ENCODE measurements at regions not wholly inside any gene's neighbourhood (a gene's known extent, or its start where the extent isn't known, plus 50 kb on each side); places are given as distances from the start of the nearest gene placed in this dataset.

DNA sequence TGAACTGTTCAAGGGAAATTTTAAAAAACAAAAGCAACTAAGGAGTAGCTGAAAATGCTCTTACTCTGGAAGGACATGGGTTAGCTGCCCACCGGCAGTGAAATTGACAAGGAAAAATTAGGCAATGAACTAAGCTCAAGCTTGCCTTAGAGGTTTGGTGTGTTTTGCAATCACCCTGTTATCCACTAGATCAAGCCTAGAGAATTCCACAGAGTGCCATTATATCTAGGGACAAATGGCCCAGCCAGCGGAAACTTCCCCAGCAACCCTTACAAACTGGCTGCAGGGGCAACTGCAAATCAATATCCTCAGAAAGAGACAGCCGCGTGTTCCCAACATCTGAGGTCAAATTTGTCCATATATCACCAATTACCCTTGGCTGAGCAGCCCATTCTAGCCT, 258.2 kb downstream of the SP3 start:
- no peak overlapping the region for H3K9ac ChIP-seq (replicated peaks in 1 of 4; ENCODE audit: extremely low read depth in 1 of 4, low read depth in 3 of 4, low read length in 3 of 4)
- H3K23ac ChIP-seq (ENCODE audit: insufficient read length) = no peak overlapping the region
- H2AFZ ChIP-seq (ENCODE audit: low read length) = no peak overlapping the region
- H3K79me1 ChIP-seq (ENCODE audit: low read depth, low read length) = no peaks in the 10 kb centered on the region
- no peaks in the 10 kb centered on the region for H3K36me3 ChIP-seq (ENCODE audit: control insufficient read depth in 2 of 4, insufficient read depth in 4 of 4, low read length in 3 of 4)
- CTCF ChIA-PET (ENCODE audit: partially characterized antibody) = interaction anchor here (1.3 kb wide), 1 partner anchor 167 kb away, joined by 3 read pairs; no protein-coding TSS in a partner anchor
- H4K8ac ChIP-seq (ENCODE audit: extremely low read depth, insufficient read depth, low read length) = no peak overlapping the region
- WGBS, 2 experiments (ENCODE audit: extremely low coverage in 1 of 2, insufficient coverage in 1 of 2, insufficient read length in 1 of 2, insufficient replicate concordance in 2 of 2, low coverage in 1 of 2, low lambda C conversion rate in 2 of 2, missing lambda C conversion rate in 1 of 2) = 96% methylated on average over 4 of the region's 4 CpGs; no CpG with 5 or more reads in 1 of the 2 experiments
- peaks cover 0 to 2% (median 0%) of the 10 kb centered on the region in 4 experiments; a peak in 1 of 7 replicates for H3K4me1 ChIP-seq (replicated peaks in 1 of 4; ENCODE audit: control insufficient read depth in 3 of 4, insufficient read depth in 4 of 4, low read length in 3 of 4)
- no peaks in the 10 kb centered on the region for H3K27me3 ChIP-seq (replicated peaks in 1 of 4; ENCODE audit: control insufficient read depth in 3 of 4, extremely low read depth in 1 of 4, insufficient read depth in 3 of 4, low read length in 3 of 4)
- H2BK15ac ChIP-seq (ENCODE audit: low read length) = no peak overlapping the region
- H3K4me3 ChIP-seq (ENCODE audit: extremely low read depth in 1 of 4, insufficient read depth in 2 of 4, low read depth in 3 of 4, low read length in 4 of 4) = no peak overlapping the region
- H3K18ac ChIP-seq (ENCODE audit: extremely low read depth, low read length) = no peak overlapping the region
- H2BK12ac ChIP-seq (ENCODE audit: low read depth, low read length) = no peak overlapping the region
- H4K91ac ChIP-seq (replicated peaks; ENCODE audit: insufficient read length, low read length) = no peak overlapping the region
- FAIRE-seq (no peak), DNase-seq (ENCODE audit: low read depth in 1 of 2, low spot score in 2 of 2) (no peak)
- no peaks in the 10 kb centered on the region for H3K79me2 ChIP-seq (ENCODE audit: control insufficient read depth in 1 of 2, insufficient read depth in 2 of 2, low read length in 2 of 2)
- H3K23me2 ChIP-seq (ENCODE audit: low read depth, low read length) = no peaks in the 10 kb centered on the region
- H3K56ac ChIP-seq (replicated peaks; ENCODE audit: insufficient read length, low read depth, low read length) = no peak overlapping the region
- H2BK5ac ChIP-seq (ENCODE audit: low read depth, low read length) = no peak overlapping the region
- TF ChIP-seq JUND (IDR thresholded peaks at IDR 0.05; ENCODE audit: low read length) (no peak), BRCA1 (IDR thresholded peaks at IDR 0.05; ENCODE audit: low read depth, low read length) (no peak), KDM4A (IDR thresholded peaks at IDR 0.05; ENCODE audit: low read depth, low read length, severe bottlenecking) (no peak), HDAC6 (IDR thresholded peaks at IDR 0.05; ENCODE audit: low read depth, low read length) (no peak), SP1 (IDR thresholded peaks at IDR 0.05; ENCODE audit: low read depth, low read length) (no peak), GABPA (IDR thresholded peaks at IDR 0.05; ENCODE audit: borderline replicate concordance, insufficient read depth, low read length) (no peak), CHD1 (IDR thresholded peaks at IDR 0.05; ENCODE audit: low read depth, low read length) (no peak), CTBP2 (IDR thresholded peaks at IDR 0.05; ENCODE audit: borderline replicate concordance, insufficient read depth, insufficient read length, low read length) (no peak), EZH2 (IDR thresholded peaks at IDR 0.05; ENCODE audit: low read depth, low read length, severe bottlenecking) (no peak), RXRA (IDR thresholded peaks at IDR 0.05; ENCODE audit: insufficient read depth, low read depth, low read length) (no peak), KDM5A (IDR thresholded peaks at IDR 0.05; ENCODE audit: low read length) (no peak), EGR1 (IDR thresholded peaks at IDR 0.05; ENCODE audit: borderline replicate concordance, low read depth, low read length) (no peak), BCL11A (IDR thresholded peaks at IDR 0.05; ENCODE audit: low read depth in 2 of 2, low read length in 2 of 2) (no peak)
- POLR2A ChIA-PET (ENCODE audit: partially characterized antibody) = no interaction called here
- H3K4ac ChIP-seq (replicated peaks; ENCODE audit: insufficient read length, low read depth, low read length) = no peak overlapping the region
- H3K4me2 ChIP-seq (ENCODE audit: insufficient read depth in 1 of 2, low read depth in 2 of 2, low read length in 2 of 2) = no peak overlapping the region
- H4K20me1 ChIP-seq (replicated peaks in 1 of 2; ENCODE audit: control insufficient read depth in 1 of 2, insufficient read depth in 2 of 2, low read length in 2 of 2) = no peaks in the 10 kb centered on the region
- H3K27ac ChIP-seq (ENCODE audit: low read depth, low read length) = no peak overlapping the region
- no peak overlapping the region for H3K14ac ChIP-seq (ENCODE audit: insufficient read length)
- no peaks in the 10 kb centered on the region for H3K9me3 ChIP-seq (ENCODE audit: insufficient read depth in 2 of 2, low read depth in 1 of 2, low read length in 1 of 2)
- H2BK20ac ChIP-seq (ENCODE audit: low read length) = no peak overlapping the region
- no peak overlapping the region for H4K5ac ChIP-seq (ENCODE audit: insufficient read length, low read depth, low read length)
- H2BK120ac ChIP-seq (replicated peaks; ENCODE audit: low read depth, low read length) = no peak overlapping the region
- no peak overlapping the region for H2AK5ac ChIP-seq (ENCODE audit: low read depth, low read length)
